Body of pancreas (tissue), 4 donors: ENCODE measurements at regions not wholly inside any gene's neighbourhood (a gene's known extent, or its start where the extent isn't known, plus 50 kb on each side); places are given as distances from the start of the nearest gene placed in this dataset.

Experiments
- ATAC-seq: fragments of 150-250 bp; one replicate; pipeline ENCODE4 v1.9.1; 2016
- DNase-seq, 4 donors: peaks; one replicate each; pipeline ENCODE4 v3.0.0-alpha.2; 2019
- H3K27ac ChIP-seq, 4 donors: fragments of 200-600 bp; sonication (generic); 1 replicate in 3 of 4; 2 replicates in 1 of 4; pipeline versions ENCODE4 v1.5.1 to v1.6.1; 2016 to 2019; ENCODE audit warnings: mild to moderate bottlenecking in 1 of 4, mixed read lengths in 1 of 4, moderate library complexity in 1 of 4
- H3K27me3 ChIP-seq, 2 donors: fragments of 200-600 bp; sonication (generic); one replicate each; pipeline ENCODE4 v1.6.0; 2016; ENCODE audit warnings: mild to moderate bottlenecking in 1 of 2
- H3K36me3 ChIP-seq, 2 donors: fragments of 200-600 bp; sonication (generic); replicated peaks in 1 of 2; 2 replicates each; pipeline ENCODE4 v1.5.1; 2016; ENCODE audit warnings: low read depth in 2 of 2; ENCODE audit not compliant: insufficient read depth in 1 of 2
- H3K4me1 ChIP-seq: fragments of 200-600 bp; sonication (generic); one replicate; pipeline ENCODE4 v1.6.0; 2016
- H3K4me3 ChIP-seq, 2 donors: fragments of 200-600 bp; sonication (generic); 1 replicate in 1 of 2; 2 replicates in 1 of 2; pipeline ENCODE4 v1.5.1; 2016 to 2019
- H3K9me3 ChIP-seq, 3 donors: fragments of 200-600 bp; sonication (generic); 1 replicate in 2 of 3; 2 replicates in 1 of 3; pipeline ENCODE4 v1.5.1; 2016
- CTCF ChIP-seq, 7 experiments: fragments of 450-650 bp in 4 of 7; fragments of 200-600 bp in 3 of 7; sonication (generic) in 3 of 7; IDR thresholded peaks; one replicate each; pipeline ENCODE4 v1.5.1; 2016 to 2019; ENCODE audit warnings: antibody characterized with exemption in 7 of 7
- POLR2A ChIP-seq, 3 donors: fragments of 450-650 bp; IDR thresholded peaks; one replicate each; pipeline ENCODE4 v1.6.1; 2016; ENCODE audit warnings: antibody characterized with exemption in 3 of 3, mild to moderate bottlenecking in 2 of 3
- WGBS, 2 donors: methylation state at CpG; one replicate each; pipeline ENCODE4 v1.1.5; 2017; 5-methylcytosine and 5-hydroxymethylcytosine counted together
- intact Hi-C: fragments of 100-400 bp; cut with DNase I; formaldehyde crosslinking; loops from one replicate; pipeline ENCODE4 v1.15.1; 2023

GRCh38 chr6:27761391-27761790 is 150.8 kb downstream of the OR2B2 start:
- WGBS, 2 donors, result 27 to 41% methylated on average over 7 of the region's 7 CpGs
- Histone ChIP-seq H3K36me3 (no peaks in the 10 kb centered on the region), H3K27me3 (peaks cover 0 to 5% of the 10 kb centered on the region in 2 donors), H3K27ac (no peak overlapping the region), H3K4me3 (no peak overlapping the region), H3K4me1 (no peaks in the 10 kb centered on the region), H3K9me3 (no peaks in the 10 kb centered on the region)
- no peak for TF ChIP-seq CTCF (IDR thresholded peaks at IDR 0.05)
- no peak for TF ChIP-seq POLR2A (IDR thresholded peaks at IDR 0.05)
- DNase-seq, result no peak
- no peak for ATAC-seq
- intact Hi-C loops, result loop anchor here (10.0 kb wide), 1 partner anchor 237 kb away; no protein-coding TSS in a partner anchor

DNA sequence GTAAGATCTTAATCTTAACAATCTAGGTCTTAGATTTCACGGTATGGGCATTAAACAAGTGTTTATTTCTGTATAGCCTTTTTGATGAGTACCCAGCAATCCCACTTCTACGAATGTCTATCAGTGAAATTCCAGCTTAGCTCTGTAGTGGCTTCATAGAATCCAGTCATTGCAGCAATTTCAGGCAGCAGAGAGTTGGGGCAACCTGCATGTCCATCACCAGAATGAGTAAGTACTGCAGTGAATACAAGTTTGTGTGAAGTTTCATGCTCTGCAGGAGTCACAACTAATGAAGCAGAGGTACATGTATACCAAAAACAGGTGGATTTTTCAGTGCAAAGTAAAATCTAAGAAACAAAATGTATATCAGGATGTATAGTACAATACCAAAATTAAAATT is 151.7 kb downstream of the OR2B2 start:
- Histone ChIP-seq H3K27me3 (peaks cover 0 to 5% of the 10 kb centered on the region in 2 donors), H3K4me3 (no peak overlapping the region), H3K9me3 (no peaks in the 10 kb centered on the region), H3K4me1 (no peaks in the 10 kb centered on the region), H3K36me3 (no peaks in the 10 kb centered on the region), H3K27ac (no peak overlapping the region)
- intact Hi-C loops, result loop anchor here (10.0 kb wide), 1 partner anchor 236 kb away; no protein-coding TSS in a partner anchor
- DNase-seq, result no peak
- TF ChIP-seq CTCF (IDR thresholded peaks at IDR 0.05), result no peak
- TF ChIP-seq POLR2A (IDR thresholded peaks at IDR 0.05), result no peak
- ATAC-seq, result no peak
- 43% methylated on average over 2 of the region's 2 CpGs for WGBS, 2 donors

DNA sequence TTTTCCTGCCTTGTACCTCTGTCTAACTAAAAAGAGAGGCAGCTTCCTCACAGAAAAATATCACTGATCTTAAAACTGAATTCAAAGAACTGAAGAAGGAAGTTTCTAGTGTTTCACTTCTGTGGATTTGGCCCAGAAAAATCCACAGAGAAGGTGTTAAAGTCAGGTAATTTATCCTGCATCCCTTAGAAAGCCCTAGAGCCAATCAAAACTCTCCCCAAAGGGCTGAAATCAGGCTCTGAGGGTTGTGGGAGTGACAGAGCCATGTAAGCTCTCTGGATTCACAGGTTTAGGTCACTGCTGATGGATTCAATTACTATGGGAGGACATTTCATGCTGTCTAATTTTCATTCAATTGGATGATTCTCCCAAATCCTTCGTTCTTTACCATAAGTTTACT is 152.3 kb downstream of the OR2B2 start:
- DNase-seq (no peak), ATAC-seq (no peak)
- H3K27me3 ChIP-seq, result peaks cover 0 to 5% of the 10 kb centered on the region in 2 donors
- no peak overlapping the region for H3K4me3 ChIP-seq
- WGBS, 2 donors, result 64 to 72% methylated on average over 1 of the region's 1 CpG
- no peak overlapping the region for H3K27ac ChIP-seq
- intact Hi-C loops, result loop anchor here (10.0 kb wide), 1 partner anchor 235 kb away; no protein-coding TSS in a partner anchor
- H3K9me3 ChIP-seq, result no peaks in the 10 kb centered on the region
- no peak for TF ChIP-seq POLR2A (IDR thresholded peaks at IDR 0.05)
- TF ChIP-seq CTCF (IDR thresholded peaks at IDR 0.05), result no peak
- no peaks in the 10 kb centered on the region for H3K36me3 ChIP-seq
- no peaks in the 10 kb centered on the region for H3K4me1 ChIP-seq

DNA sequence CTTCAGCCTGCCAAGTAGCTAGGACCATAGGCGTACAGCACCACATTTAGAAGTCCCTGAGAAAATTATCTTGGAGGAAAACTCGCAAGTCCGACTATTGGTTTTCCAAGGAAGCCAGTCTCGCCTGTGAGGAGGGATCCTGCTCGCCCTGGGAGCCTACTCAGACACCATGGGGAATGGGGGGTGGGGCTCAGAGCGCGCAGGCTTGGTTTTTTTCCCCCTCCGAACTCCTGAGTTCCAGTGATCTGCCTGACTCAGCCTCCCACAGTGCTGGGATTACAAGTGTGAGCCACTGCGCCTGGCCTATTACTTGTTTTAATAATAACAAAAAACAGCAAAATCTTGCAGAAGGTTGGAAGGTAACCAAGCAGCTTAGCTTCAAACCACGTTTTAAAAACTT is 153.7 kb downstream of the OR2B2 start:
- Histone ChIP-seq H3K4me3 (no peak overlapping the region), H3K36me3 (no peaks in the 10 kb centered on the region), H3K27ac (no peak overlapping the region), H3K27me3 (peaks cover 0 to 5% of the 10 kb centered on the region in 2 donors), H3K9me3 (no peaks in the 10 kb centered on the region), H3K4me1 (peaks cover 8% of the 10 kb centered on the region)
- 59 to 81% methylated on average over 10 of the region's 10 CpGs for WGBS, 2 donors
- no peak for ATAC-seq
- no peak for TF ChIP-seq CTCF (IDR thresholded peaks at IDR 0.05)
- no peak for TF ChIP-seq POLR2A (IDR thresholded peaks at IDR 0.05)
- no peak for DNase-seq
- intact Hi-C loops, result no loop called here

DNA sequence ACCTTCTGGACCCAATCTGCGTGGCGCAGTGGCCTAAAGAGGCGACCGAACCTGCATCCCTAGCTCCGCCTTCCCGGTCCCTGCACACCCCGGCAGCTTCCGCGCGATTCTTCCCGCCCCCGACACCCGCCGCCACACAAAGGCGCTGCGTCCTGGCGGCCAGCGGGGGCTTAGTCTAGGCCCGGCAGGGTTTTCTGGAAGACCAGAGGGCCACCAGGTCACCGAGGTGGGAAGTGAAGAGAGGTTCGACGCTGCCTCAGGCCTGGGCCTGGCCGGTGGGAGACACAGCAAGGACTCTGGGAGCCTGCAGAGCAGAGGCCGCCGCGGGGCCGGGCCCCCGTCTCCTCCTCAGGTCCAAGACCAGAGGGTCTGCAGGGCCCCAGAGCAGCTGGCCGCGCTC is 154.9 kb downstream of the OR2B2 start:
- H3K9me3 ChIP-seq, result no peaks in the 10 kb centered on the region
- DNase-seq (no peak), ATAC-seq (no peak)
- H3K27me3 ChIP-seq, result peaks cover 0 to 5% of the 10 kb centered on the region in 2 donors
- TF ChIP-seq CTCF (IDR thresholded peaks at IDR 0.05) (no peak), POLR2A (IDR thresholded peaks at IDR 0.05) (no peak)
- intact Hi-C loops, result no loop called here
- WGBS, 2 donors, result 21 to 55% methylated on average over 8 to 30 of the region's 30 CpGs
- peaks cover 8% of the 10 kb centered on the region for H3K4me1 ChIP-seq
- no peak overlapping the region for H3K4me3 ChIP-seq
- no peaks in the 10 kb centered on the region for H3K36me3 ChIP-seq
- no peak overlapping the region for H3K27ac ChIP-seq
